ENCODE measurements at regions not wholly inside any gene's neighbourhood (a gene's known extent, or its start where the extent isn't known, plus 50 kb on each side); places are given as distances from the start of the nearest gene placed in this dataset.
A peak's percentile ranks its signal among the peaks of the same experiment; 100 is the strongest.

GRCh38 chr7:128151635-128152034 is 89.4 kb upstream of the LEP start:
- no peaks in the 10 kb centered on the region for H3K36me3 Mint-ChIP-seq
- H3K27me3 ChIP-seq (ENCODE audit: control insufficient read depth, insufficient read depth, low read length) = no peaks in the 10 kb centered on the region
- no peaks in the 10 kb centered on the region for H3K9me3 Mint-ChIP-seq
- no peaks in the 10 kb centered on the region for H3K36me3 ChIP-seq (ENCODE audit: control insufficient read depth, insufficient read depth, low read length)
- H3K27ac ChIP-seq (ENCODE audit: low read length) = no peak overlapping the region
- ATAC-seq (no peak), DNase-seq (no peak)
- H3K4me3 Mint-ChIP-seq = no peak overlapping the region
- H3K27me3 Mint-ChIP-seq (ENCODE audit: low read depth in 2 of 2) = peaks cover 24 to 49% of the 10 kb centered on the region in 2 donors
- TF ChIP-seq CTCF (IDR thresholded peaks at IDR 0.05) = no peak
- H3K4me1 ChIP-seq (ENCODE audit: control insufficient read depth, insufficient read depth, low read length) = no peaks in the 10 kb centered on the region
- 83% methylated on average over 9 of the region's 9 CpGs for WGBS (ENCODE audit: insufficient coverage)
- H3K9me3 ChIP-seq (ENCODE audit: control insufficient read depth, insufficient read depth, low read length) = no peaks in the 10 kb centered on the region
- H3K27ac Mint-ChIP-seq = no peak overlapping the region
- intact Hi-C loops (cut with micrococcal nuclease) = no loop called here
- no peak overlapping the region for H3K4me3 ChIP-seq (ENCODE audit: low read length)
- peaks cover 9 to 13% of the 10 kb centered on the region in 2 donors for H3K4me1 Mint-ChIP-seq

- Histone ChIP-seq H3K36me3 (ENCODE audit: control insufficient read depth, insufficient read depth, low read length) (no peaks in the 10 kb centered on the region), H3K9me3 (ENCODE audit: control insufficient read depth, insufficient read depth, low read length) (no peaks in the 10 kb centered on the region), H3K4me1 (ENCODE audit: control insufficient read depth, insufficient read depth, low read length) (no peaks in the 10 kb centered on the region), H3K4me3 (ENCODE audit: low read length) (no peak overlapping the region), H3K27ac (ENCODE audit: low read length) (no peak overlapping the region), H3K27me3 (ENCODE audit: control insufficient read depth, insufficient read depth, low read length) (no peaks in the 10 kb centered on the region)
- intact Hi-C loops (cut with micrococcal nuclease) = no loop called here
- no peaks in the 10 kb centered on the region for H3K9me3 Mint-ChIP-seq
- WGBS (ENCODE audit: insufficient coverage) = 83% methylated on average over 6 of the region's 6 CpGs
- TF ChIP-seq CTCF (IDR thresholded peaks at IDR 0.05) = no peak
- no peak overlapping the region for H3K4me3 Mint-ChIP-seq
- H3K4me1 Mint-ChIP-seq = peaks cover 9 to 13% of the 10 kb centered on the region in 2 donors
- H3K27me3 Mint-ChIP-seq (ENCODE audit: low read depth in 2 of 2) = peaks cover 22 to 49% of the 10 kb centered on the region in 2 donors
- H3K36me3 Mint-ChIP-seq = no peaks in the 10 kb centered on the region
- no peak for DNase-seq
- H3K27ac Mint-ChIP-seq = no peak overlapping the region
- ATAC-seq = no peak
Observed at GRCh38 chr7:128152721-128153120, 88.4 kb upstream of the LEP start.

- TF ChIP-seq CTCF (IDR thresholded peaks at IDR 0.05) = no peak
- Histone ChIP-seq H3K4me1 (ENCODE audit: control insufficient read depth, insufficient read depth, low read length) (no peaks in the 10 kb centered on the region), H3K36me3 (ENCODE audit: control insufficient read depth, insufficient read depth, low read length) (no peaks in the 10 kb centered on the region), H3K4me3 (ENCODE audit: low read length) (no peak overlapping the region), H3K9me3 (ENCODE audit: control insufficient read depth, insufficient read depth, low read length) (no peaks in the 10 kb centered on the region), H3K27me3 (ENCODE audit: control insufficient read depth, insufficient read depth, low read length) (no peaks in the 10 kb centered on the region), H3K27ac (ENCODE audit: low read length) (no peak overlapping the region)
- no peak for DNase-seq
- intact Hi-C loops (cut with micrococcal nuclease) = no loop called here
- H3K4me1 Mint-ChIP-seq = peaks cover 9 to 13% of the 10 kb centered on the region in 2 donors
- H3K4me3 Mint-ChIP-seq = no peak overlapping the region
- H3K9me3 Mint-ChIP-seq = no peaks in the 10 kb centered on the region
- H3K27me3 Mint-ChIP-seq (ENCODE audit: low read depth in 2 of 2) = peaks cover 26 to 49% of the 10 kb centered on the region in 2 donors
- 77% methylated on average over 6 of the region's 6 CpGs for WGBS (ENCODE audit: insufficient coverage)
- no peak overlapping the region for H3K27ac Mint-ChIP-seq
- H3K36me3 Mint-ChIP-seq = no peaks in the 10 kb centered on the region
- ATAC-seq = no peak
Observed at GRCh38 chr7:128153436-128153835, 87.6 kb upstream of the LEP start.

DNA sequence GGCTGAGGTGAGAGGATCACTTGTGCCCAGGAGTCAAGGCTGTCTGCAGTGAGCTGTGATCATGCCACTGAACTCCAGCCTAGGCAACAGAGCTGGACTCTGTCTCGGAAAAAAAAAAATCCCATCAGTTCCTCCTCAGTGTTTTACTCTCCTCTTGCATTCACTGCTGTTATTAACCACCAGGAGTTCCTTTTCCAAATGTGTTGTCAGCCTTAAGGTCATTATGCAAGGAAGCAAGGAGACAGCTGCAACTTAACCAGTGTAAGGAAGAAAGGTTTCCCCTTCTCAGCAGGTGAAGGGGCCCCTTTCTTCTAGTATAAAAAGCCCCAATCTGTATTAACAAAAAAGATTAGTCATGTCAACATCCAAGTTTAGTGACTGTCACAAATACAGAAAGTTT is 86.6 kb upstream of the LEP start:
- no peak for TF ChIP-seq CTCF (IDR thresholded peaks at IDR 0.05)
- Histone ChIP-seq H3K27me3 (ENCODE audit: control insufficient read depth, insufficient read depth, low read length) (no peaks in the 10 kb centered on the region), H3K36me3 (ENCODE audit: control insufficient read depth, insufficient read depth, low read length) (no peaks in the 10 kb centered on the region), H3K9me3 (ENCODE audit: control insufficient read depth, insufficient read depth, low read length) (no peaks in the 10 kb centered on the region), H3K27ac (ENCODE audit: low read length) (no peak overlapping the region), H3K4me1 (ENCODE audit: control insufficient read depth, insufficient read depth, low read length) (no peaks in the 10 kb centered on the region), H3K4me3 (ENCODE audit: low read length) (no peak overlapping the region)
- ATAC-seq (no peak), DNase-seq (no peak)
- intact Hi-C loops (cut with micrococcal nuclease) = no loop called here
- Mint-ChIP-seq H3K4me3 (no peak overlapping the region), H3K36me3 (no peaks in the 10 kb centered on the region), H3K27ac (peak overlapping the region in 1 of 2 donors; percentile 35), H3K4me1 (peaks cover 9 to 13% of the 10 kb centered on the region in 2 donors), H3K27me3 (ENCODE audit: low read depth in 2 of 2) (peaks cover 25 to 46% of the 10 kb centered on the region in 2 donors), H3K9me3 (no peaks in the 10 kb centered on the region)
- 69% methylated on average over 1 of the region's 1 CpG for WGBS (ENCODE audit: insufficient coverage)

Measured in natural killer cell (primary cell).